HG02884 (cell line): ENCODE measurements at regions not wholly inside any gene's neighbourhood (a gene's known extent, or its start where the extent isn't known, plus 50 kb on each side); places are given as distances from the start of the nearest gene placed in this dataset.

ENCODE experiments used
- ATAC-seq: cut with Tn5 transposase; IDR thresholded peaks from one replicate; pipeline ENCODE4 v1.9.1; 2021; ENCODE audit warnings: mild to moderate bottlenecking, moderate library complexity; ENCODE audit not compliant: unreplicated experiment

DNA sequence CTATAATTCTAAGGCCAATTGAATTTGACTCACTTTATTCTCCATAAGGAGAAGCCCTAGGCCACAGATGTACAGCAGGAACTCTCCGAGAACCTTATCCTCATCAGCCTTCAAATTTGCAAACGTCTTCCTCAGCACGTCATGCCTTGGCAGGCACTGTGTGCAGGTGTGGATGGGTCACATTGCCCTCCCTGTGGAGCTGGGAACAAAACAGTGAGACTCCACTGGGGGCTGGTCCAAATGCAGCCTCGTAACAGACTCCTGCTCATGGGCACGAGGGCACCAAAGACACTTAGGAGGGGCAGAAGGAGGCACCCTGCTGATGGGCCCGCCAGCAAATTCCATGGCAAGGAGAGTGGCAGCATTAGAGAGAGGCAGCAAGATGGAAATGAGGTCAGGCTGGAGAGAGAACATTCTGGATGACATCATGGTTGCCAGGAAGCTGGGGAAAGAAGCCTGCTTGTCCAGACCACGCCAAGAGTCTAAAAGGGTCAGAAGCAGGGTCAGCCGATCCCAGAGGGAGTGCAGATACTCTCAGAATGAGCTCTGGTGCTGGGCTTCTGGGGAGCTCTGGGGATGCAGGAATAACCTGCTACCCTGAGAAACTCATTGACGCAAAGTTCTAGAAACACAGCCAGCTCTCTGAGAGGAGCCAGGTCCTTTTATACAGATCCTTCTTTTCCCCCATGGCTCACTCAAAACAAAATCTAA, 242.2 kb downstream of the B3GLCT start:
- no peak for ATAC-seq

DNA sequence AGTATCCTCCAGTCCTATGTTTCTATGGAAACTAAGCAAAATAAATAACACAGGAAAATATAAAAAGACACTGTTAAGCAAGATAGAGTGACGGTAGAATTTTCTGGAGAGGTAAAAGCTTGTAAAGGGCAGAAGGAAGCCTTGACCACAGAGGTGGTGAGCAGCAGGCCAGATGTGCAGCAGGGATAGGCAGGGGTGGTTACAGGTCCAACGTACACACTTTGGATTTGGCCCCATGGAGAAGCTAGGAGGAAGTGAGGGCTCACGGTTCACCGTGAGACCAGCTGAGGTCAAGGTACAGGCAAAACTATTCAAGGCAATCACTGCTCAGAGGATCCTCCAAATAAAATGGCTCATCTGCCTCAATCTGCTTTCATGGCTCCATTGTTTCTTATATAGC, 242.8 kb downstream of the B3GLCT start:
- no peak for ATAC-seq

DNA sequence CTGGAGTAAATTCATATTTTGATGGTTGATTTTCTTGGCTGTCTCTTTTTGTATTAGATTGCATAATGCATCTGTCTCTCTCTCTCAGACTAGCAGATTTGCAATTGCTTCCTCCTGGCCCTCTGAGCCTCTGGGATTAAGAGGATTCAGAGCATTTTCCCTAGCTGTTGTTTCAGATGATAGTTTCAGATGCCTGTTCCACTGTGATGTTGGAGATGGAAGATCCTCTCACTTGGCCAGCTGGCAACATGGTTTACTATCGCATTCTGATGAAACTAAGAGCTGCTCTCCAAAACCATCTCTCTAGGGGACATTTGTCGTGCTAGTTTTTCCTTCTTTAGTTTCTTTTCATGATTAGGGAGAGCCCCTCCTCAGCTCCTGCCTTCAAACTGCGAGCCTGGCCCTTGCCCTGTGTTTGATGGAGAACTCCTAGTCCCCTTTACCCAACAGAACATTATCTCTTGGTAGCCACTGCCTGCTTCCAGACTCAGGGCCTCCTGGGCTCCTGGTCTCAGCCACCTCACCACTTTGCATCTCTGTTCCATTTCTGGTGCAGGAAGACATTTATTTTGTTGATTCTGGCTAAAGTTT, 244.6 kb downstream of the B3GLCT start:
- ATAC-seq, result no peak

GRCh38 chr13:31452525-31452924, 252.8 kb downstream of the B3GLCT start:
- no peak for ATAC-seq

DNA sequence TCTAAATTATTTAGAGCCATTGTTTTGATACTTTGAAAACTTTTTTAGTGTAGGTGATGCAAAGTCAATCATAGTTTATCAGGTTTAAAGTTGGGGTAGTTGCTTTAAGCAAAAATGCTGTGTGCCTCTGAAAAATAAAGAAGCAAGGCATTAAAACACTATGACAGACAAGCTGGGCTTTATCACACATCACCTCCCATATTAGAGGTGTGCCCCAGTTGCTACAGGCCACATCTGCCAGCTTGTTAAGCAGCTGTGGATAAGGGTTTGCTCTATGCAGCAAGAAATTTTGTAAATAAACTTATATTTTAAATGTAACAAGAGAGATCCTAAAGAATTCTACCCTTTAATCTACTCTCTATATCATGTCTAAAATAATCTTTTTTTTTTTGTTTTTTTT, 255.8 kb downstream of the B3GLCT start:
- no peak for ATAC-seq

DNA sequence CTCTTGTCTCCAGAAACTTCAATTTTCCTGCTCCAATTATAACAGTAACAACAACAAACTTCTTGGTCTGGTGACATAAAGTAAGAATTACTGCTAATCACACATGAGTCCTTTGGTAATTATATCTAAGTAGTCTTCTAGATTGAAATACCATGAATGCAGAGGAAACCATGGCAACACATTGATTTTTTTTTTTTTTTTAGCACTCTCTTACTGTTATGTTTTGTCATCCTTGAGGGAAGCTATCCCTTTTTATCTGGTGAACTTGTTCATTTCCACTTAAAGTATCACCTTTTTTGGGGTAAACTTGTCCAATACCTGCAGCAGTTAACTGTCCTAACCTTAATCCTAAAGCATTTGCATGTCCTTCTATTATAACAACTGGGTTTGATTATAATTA, 256.3 kb downstream of the B3GLCT start:
- ATAC-seq, result no peak

- ATAC-seq, result no peak
Measured at GRCh38 chr13:31460061-31460460, 260.3 kb downstream of the B3GLCT start.

DNA sequence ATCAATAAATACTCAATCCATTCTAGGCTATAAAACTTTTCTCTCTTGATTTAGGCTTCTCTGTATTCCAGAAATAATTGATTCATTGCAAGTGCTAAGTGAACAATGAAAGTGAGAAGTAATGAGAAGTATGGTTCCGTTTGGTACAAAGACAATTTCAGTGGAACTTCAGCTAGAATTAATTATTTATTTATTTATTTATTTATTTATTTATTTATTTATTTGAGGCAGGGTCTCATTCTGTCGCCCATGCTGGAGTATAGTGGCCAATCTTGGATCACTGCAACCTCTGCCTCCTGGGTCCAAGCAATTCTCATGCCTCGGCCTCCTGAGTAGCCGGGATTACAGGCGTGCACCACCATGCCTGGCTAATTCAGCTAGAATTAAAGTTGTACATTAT, 262.1 kb downstream of the B3GLCT start:
- no peak for ATAC-seq

GRCh38 chr13:31462766-31463165, 263.0 kb downstream of the B3GLCT start:
- ATAC-seq, result no peak

GRCh38 chr13:31468114-31468902, 268.5 kb downstream of the B3GLCT start:
- no peak for ATAC-seq

DNA sequence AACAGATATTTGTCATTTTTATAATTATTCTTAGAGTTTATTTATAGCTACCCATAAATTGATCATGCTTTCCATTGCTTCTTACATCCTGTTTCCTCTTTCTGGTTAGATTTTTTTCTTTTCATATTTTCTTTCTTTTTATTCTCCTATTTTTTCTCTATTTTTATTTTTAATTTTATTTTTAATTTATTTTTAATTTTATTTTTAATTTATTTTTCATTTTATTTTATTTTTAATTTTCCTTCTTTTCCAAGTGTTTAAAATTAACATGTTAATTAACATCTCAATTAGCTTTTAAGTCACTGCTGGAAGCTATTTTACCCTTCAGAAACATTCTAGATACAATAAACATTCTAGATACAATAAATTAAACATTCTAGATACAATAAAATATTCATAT, 269.6 kb downstream of the B3GLCT start:
- ATAC-seq, result no peak

- ATAC-seq, result no peak
Measured at GRCh38 chr13:31476266-31476665, 263.1 kb upstream of the RXFP2 start.

DNA sequence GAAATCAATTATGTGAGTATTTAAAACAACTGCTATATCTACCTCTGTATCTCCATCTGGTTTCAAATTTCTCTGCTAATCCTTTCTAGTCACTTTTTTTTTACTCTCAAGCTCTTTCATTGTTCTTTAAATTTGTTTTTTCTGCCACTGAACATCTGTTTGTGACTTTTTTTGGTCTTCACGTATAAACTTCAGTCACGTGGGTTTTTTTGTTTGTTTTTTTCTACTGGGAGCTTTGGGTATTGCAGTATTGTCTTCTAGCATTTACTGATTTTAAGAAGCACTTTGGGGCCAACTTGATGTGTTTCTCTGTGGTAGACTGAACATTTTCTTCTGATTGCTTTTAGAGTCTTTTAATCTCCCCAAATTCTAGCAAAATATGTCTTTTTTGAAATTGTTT, 262.6 kb upstream of the RXFP2 start:
- ATAC-seq, result no peak

GRCh38 chr13:31477961-31478360, 261.4 kb upstream of the RXFP2 start:
- no peak for ATAC-seq

DNA sequence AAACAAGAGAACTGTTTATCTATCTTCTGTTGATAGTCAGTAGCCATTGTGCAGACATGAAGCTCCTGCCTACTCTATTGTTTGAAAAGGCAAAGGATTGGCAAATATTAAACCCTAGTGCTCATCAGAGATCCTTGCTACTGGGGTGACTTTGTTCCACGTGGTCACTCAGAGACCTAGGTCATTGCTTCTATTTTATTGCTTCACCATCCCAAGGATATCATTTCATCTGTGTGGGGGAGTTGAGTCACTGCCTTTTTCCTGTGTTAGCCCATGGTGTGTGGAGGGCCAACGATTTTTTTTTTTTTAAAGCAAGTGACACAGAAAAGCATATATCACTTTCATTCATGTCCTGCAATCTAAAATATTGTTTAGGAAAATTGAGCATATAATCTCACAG, 254.1 kb upstream of the RXFP2 start:
- no peak for ATAC-seq

DNA sequence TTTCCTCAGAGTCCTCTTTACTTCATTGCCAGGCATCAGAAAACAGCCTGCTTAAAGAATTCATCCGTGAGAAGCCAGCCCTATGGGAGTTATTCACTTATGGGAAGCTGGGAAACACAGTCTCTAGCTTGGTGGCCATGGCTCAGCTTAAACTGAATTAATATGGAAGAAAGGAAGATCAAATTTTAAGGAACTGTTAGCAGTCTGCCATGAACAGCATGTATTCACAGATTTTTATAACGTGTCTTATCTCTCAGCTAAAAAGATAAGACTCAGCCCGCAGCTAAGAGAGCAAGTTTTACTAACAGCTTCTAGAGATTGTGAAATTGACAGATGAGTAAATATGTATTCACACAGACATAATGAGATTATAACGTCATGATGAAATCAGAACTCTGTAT, 253.7 kb upstream of the RXFP2 start:
- no peak for ATAC-seq

- no peak for ATAC-seq
Measured at GRCh38 chr13:31495336-31495735, 244.0 kb upstream of the RXFP2 start.

DNA sequence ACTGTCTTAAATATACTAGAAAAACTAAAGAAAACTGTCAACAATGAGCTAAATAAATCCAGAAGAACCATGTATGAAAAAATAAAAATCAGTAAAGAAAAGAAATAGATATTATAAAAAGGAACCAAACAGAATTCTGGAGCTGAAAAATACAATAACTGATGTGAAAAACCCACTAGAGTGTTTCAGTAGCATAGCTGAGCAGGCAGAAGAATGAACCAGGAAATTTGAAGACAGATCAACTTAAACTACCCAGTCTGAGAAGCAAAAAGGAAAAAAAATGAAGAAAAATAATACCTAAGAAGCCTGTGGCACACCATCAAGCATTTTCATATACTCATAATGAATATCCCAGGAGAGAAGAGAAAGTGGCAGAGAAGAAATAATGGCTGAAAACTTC, 240.1 kb upstream of the RXFP2 start:
- no peak for ATAC-seq

DNA sequence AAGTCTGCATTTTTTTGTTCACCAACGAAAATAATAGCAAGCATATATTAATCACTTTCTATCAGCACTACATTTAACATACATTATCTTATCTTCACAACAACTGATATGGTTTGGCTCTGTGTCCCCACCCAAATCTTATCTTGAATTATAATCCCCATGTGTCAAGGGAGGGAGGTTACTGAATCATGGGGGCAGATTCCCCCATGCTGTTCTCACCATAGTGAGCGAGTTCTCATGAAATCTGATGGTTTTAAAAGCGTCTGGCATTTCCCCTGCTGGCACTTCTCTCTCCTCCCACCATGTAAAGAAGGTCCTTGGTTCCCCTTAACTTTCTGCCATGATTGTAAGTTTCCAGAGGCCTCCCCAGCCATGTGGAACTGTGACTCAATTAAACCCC, 235.7 kb upstream of the RXFP2 start:
- no peak for ATAC-seq

DNA sequence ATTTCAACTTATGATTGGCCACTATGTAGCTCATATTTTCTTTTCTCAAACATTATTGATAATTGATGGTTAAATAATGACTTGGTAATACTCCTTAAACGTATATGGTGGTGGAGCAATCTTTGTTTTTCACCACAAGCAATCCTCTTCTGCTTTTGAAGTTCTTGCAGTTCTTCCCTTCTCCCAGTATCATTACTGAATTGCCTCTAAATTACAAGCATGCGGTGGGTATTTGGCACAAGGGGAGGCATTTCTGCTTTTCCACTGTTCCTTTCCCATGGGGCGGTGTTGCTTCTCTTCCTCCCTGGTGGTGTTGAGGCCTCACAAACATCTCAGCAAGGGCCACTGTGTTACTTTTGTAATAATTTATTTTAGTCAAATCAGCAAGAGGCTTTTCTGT, 234.4 kb upstream of the RXFP2 start:
- no peak for ATAC-seq

DNA sequence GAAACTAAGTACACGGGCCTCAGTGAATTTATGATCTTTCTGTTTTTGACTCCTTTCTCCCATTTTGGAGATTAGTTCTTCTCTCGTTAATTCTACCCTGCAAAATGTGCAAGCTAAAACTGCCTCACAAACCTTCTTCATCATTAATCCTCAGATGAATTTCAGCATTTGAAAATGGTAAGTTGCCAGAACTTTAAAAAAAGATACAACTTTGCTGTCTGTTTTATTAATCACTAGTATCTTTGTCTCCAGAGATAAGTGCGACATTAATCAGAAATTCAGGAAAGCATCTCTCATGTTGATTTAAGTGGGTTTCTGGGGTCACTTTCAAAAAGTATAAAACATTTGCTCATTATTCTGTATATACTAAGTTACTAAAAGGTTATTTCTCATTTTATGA, 227.0 kb upstream of the RXFP2 start:
- no peak for ATAC-seq

GRCh38 chr13:31514932-31515331, 224.4 kb upstream of the RXFP2 start:
- ATAC-seq, result no peak
